ENCODE measurements at regions not wholly inside any gene's neighbourhood (a gene's known extent, or its start where the extent isn't known, plus 50 kb on each side); places are given as distances from the start of the nearest gene placed in this dataset.

DNA sequence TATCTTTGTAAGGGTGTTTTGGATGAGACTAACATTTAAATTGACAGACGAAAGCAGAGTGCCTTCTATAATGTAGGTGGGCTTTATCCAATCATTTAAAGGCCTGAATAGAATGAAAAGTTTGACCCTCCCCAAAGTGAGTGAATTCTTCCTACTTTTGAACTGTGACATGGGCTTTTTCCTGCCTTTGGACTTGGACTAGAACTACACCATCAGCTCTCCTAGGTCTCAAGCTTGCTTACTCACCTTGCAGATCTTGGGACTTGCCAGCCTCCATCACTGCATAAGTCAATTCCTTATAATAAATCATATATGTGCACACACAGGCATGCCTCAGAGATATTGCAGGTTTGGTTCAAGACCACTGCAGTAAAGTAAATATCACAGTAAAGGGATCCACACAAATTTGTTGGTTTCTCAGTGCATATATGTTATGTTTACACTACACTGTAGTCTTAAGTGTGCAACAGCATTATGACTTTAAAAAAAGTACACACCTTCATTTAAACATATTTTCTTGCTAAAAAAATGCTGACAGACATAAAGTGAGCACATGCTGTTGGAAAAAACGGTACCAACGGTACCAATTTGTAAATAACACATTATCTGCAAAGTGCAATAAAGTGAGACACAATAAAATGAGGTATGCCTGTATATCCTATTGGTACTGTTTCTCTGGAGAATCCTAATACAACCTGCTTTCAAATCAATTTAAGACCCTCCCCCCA, 51.6 kb upstream of the ATF3 start:
- TF ChIP-seq EZH2phosphoT487 (IDR thresholded peaks at IDR 0.05; ENCODE audit: low read length) (no peak), EZH2 (optimal IDR thresholded peaks at IDR 0.05; ENCODE audit: low read depth, low read length) (no peak)
- TF ChIP-seq, protein P1, sequence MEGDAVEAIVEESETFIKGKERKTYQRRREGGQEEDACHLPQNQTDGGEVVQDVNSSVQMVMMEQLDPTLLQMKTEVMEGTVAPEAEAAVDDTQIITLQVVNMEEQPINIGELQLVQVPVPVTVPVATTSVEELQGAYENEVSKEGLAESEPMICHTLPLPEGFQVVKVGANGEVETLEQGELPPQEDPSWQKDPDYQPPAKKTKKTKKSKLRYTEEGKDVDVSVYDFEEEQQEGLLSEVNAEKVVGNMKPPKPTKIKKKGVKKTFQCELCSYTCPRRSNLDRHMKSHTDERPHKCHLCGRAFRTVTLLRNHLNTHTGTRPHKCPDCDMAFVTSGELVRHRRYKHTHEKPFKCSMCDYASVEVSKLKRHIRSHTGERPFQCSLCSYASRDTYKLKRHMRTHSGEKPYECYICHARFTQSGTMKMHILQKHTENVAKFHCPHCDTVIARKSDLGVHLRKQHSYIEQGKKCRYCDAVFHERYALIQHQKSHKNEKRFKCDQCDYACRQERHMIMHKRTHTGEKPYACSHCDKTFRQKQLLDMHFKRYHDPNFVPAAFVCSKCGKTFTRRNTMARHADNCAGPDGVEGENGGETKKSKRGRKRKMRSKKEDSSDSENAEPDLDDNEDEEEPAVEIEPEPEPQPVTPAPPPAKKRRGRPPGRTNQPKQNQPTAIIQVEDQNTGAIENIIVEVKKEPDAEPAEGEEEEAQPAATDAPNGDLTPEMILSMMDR (IDR thresholded peaks at IDR 0.05; ENCODE audit: low read length) = no peak
- Histone ChIP-seq H3K36me3 (replicated peaks; ENCODE audit: insufficient read depth, low read length) (no peaks in the 10 kb centered on the region), H3K79me2 (ENCODE audit: low read length) (no peaks in the 10 kb centered on the region), H3K9me3 (replicated peaks; ENCODE audit: insufficient read depth, low read length) (no peaks in the 10 kb centered on the region), H2AFZ (ENCODE audit: low read length) (no peak overlapping the region), H3K9me2 (replicated peaks; ENCODE audit: insufficient read depth, low read length) (no peaks in the 10 kb centered on the region), H3K4me1 (ENCODE audit: low read length) (peaks cover 9% of the 10 kb centered on the region), H4K20me1 (ENCODE audit: insufficient read depth, low read length) (no peaks in the 10 kb centered on the region), H3K4me3 (ENCODE audit: low read length) (no peak overlapping the region), H3K4me2 (ENCODE audit: low read depth, low read length) (no peak overlapping the region), H3K9ac (ENCODE audit: low read length) (no peak overlapping the region), H3F3A (ENCODE audit: insufficient read depth, low read length) (peaks cover 8% of the 10 kb centered on the region; the same call in 1 of the 2 replicates), H3K27ac (ENCODE audit: low read length) (no peak overlapping the region), H3K27me3 (replicated peaks; ENCODE audit: insufficient read depth, low read length) (0 out of 2 replicates have a peak, but pooled peaks cover 4% of the 10 kb centered on the region)
- DNase-seq = no peak

GRCh38 chr1:212557739-212558692, 50.5 kb upstream of the ATF3 start:
- no peaks in the 10 kb centered on the region for H3K9me3 ChIP-seq (replicated peaks; ENCODE audit: insufficient read depth, low read length)
- H3K36me3 ChIP-seq (replicated peaks; ENCODE audit: insufficient read depth, low read length) = no peaks in the 10 kb centered on the region
- no peak for DNase-seq
- H3K4me2 ChIP-seq (ENCODE audit: low read depth, low read length) = peak overlapping the region; percentile 54
- 0 out of 2 replicates have a peak, but pooled peaks cover 11% of the 10 kb centered on the region for H3K27me3 ChIP-seq (replicated peaks; ENCODE audit: insufficient read depth, low read length)
- H3F3A ChIP-seq (ENCODE audit: insufficient read depth, low read length) = peaks cover 8% of the 10 kb centered on the region; the same call in 1 of the 2 replicates
- H3K4me1 ChIP-seq (ENCODE audit: low read length) = peaks cover 9% of the 10 kb centered on the region
- H3K27ac ChIP-seq (ENCODE audit: low read length) = peak overlapping the region; percentile 24; the same call in 1 of the 2 replicates
- H3K9ac ChIP-seq (ENCODE audit: low read length) = peak overlapping the region; percentile 85
- peak overlapping the region; percentile 74 for H3K4me3 ChIP-seq (ENCODE audit: low read length)
- H3K79me2 ChIP-seq (ENCODE audit: low read length) = no peaks in the 10 kb centered on the region
- TF ChIP-seq EZH2 (optimal IDR thresholded peaks at IDR 0.05; ENCODE audit: low read depth, low read length) (no peak), EZH2phosphoT487 (IDR thresholded peaks at IDR 0.05; ENCODE audit: low read length) (no peak)
- TF ChIP-seq, protein P1 (IDR thresholded peaks at IDR 0.05; ENCODE audit: low read length) = no peak
- H2AFZ ChIP-seq (ENCODE audit: low read length) = peak overlapping the region; percentile 51
- no peaks in the 10 kb centered on the region for H4K20me1 ChIP-seq (ENCODE audit: insufficient read depth, low read length)
- H3K9me2 ChIP-seq (replicated peaks; ENCODE audit: insufficient read depth, low read length) = no peaks in the 10 kb centered on the region

DNA sequence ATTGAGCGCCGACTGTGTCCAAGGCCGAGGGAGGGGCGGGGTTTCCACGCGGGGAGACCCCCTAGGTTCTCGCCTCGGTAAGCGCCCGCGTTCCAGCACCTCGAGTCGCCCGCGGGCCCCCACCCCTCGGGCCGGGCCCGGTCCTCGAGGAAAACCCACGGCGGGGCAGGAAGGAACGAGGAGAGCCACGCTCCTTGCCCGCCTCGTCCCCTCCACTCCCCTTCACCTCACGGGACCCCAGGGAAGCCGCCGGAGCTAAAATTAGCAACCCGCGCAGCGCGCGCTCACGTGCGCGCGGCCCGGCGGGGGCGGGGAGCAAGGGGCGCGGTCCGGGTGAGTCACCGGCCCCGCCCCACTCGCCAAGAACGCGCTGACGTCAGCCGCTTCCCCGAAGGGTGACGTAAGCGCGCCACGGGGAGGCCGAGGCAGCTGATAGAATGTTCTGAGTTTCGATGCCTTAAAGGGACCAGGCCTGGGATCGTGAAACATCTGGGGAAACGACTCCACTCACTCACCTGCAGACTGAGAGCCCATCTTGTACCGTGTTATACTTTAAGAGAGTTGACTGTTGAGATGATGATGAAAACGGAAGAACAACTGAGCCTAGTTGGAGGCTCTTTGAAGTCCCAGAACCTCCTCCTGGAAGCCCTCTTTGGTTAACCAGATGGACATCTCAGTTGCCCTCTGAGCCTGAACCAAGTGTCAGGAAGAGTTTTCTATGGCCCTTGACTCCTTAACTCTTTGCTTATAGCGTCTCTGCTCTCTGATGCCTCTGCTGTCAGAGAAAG, 49.7 kb upstream of the ATF3 start:
- no peak for TF ChIP-seq EZH2 (optimal IDR thresholded peaks at IDR 0.05; ENCODE audit: low read depth, low read length)
- TF ChIP-seq EZH2phosphoT487 (IDR thresholded peaks at IDR 0.05; ENCODE audit: low read length) = no peak
- TF ChIP-seq, protein P1 (IDR thresholded peaks at IDR 0.05; ENCODE audit: low read length) = peak; percentile 10; the same call in 1 of the 2 replicates
- H3K9me3 ChIP-seq (replicated peaks; ENCODE audit: insufficient read depth, low read length) = no peaks in the 10 kb centered on the region
- H3K4me3 ChIP-seq (ENCODE audit: low read length) = peak overlapping the region; percentile 74
- H3K27ac ChIP-seq (ENCODE audit: low read length) = peak overlapping the region; percentile 24; the same call in 1 of the 2 replicates
- peaks cover 8% of the 10 kb centered on the region; the same call in 1 of the 2 replicates for H3F3A ChIP-seq (ENCODE audit: insufficient read depth, low read length)
- peak overlapping the region; percentile 51 for H2AFZ ChIP-seq (ENCODE audit: low read length)
- H3K4me2 ChIP-seq (ENCODE audit: low read depth, low read length) = peak overlapping the region; percentile 54
- H3K4me1 ChIP-seq (ENCODE audit: low read length) = peaks cover 9% of the 10 kb centered on the region
- no peaks in the 10 kb centered on the region for H3K79me2 ChIP-seq (ENCODE audit: low read length)
- no peaks in the 10 kb centered on the region for H3K9me2 ChIP-seq (replicated peaks; ENCODE audit: insufficient read depth, low read length)
- 0 out of 2 replicates have a peak, but pooled peaks cover 11% of the 10 kb centered on the region for H3K27me3 ChIP-seq (replicated peaks; ENCODE audit: insufficient read depth, low read length)
- no peaks in the 10 kb centered on the region for H4K20me1 ChIP-seq (ENCODE audit: insufficient read depth, low read length)
- peak overlapping the region; percentile 85 for H3K9ac ChIP-seq (ENCODE audit: low read length)
- H3K36me3 ChIP-seq (replicated peaks; ENCODE audit: insufficient read depth, low read length) = no peaks in the 10 kb centered on the region
- DNase-seq = peak; percentile 96
